C4-2B (cell line): ENCODE measurements at regions not wholly inside any gene's neighbourhood (a gene's known extent, or its start where the extent isn't known, plus 50 kb on each side); places are given as distances from the start of the nearest gene placed in this dataset.

Experiments used
- CTCF ChIP-seq: fragments of 450-650 bp; conservative IDR thresholded peaks from 2 replicates; pipeline ENCODE4 v1.5.1; 2017; ENCODE audit warnings: mild to moderate bottlenecking
- ZFX ChIP-seq: fragments of 450-650 bp; IDR thresholded peaks from 2 replicates; pipeline ENCODE4 v1.6.1; 2017

GRCh38 chr6:28747083-28747630 is 176.6 kb downstream of the TRIM27 start:
- TF ChIP-seq CTCF (no peak), ZFX (no peak)
